ENCODE measurements at regions not wholly inside any gene's neighbourhood (a gene's known extent, or its start where the extent isn't known, plus 50 kb on each side); places are given as distances from the start of the nearest gene placed in this dataset.

DNA sequence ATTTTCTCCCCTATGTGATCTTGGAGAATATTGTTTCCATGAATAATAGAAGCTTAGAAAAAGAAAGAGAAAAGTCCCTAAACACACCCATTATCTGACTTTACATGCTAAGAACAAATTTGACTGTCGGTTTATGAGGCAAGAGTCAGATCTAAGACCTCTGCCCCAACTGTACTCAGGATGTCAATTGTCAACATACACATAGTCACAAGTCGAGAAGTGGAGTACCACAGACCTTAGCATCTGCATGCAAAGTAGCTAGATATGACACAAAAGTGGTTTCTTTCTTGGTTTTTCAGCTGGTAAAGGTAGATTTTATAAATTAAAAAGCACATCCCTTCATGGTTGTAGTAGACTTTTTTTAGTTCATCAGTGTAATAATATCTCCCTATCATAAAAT is 97.2 kb upstream of the DPYD start:
- H3K27ac ChIP-seq = no peak overlapping the region
- H3K9me3 ChIP-seq = no peaks in the 10 kb centered on the region
- TF ChIP-seq RCOR1 (IDR thresholded peaks at IDR 0.05; ENCODE audit: low read depth, low read length) = no peak
- no peak for TF ChIP-seq NR3C1 (IDR thresholded peaks at IDR 0.05)
- TF ChIP-seq KDM1A (IDR thresholded peaks at IDR 0.05; ENCODE audit: low read depth) = no peak
- TF ChIP-seq, protein P1, sequence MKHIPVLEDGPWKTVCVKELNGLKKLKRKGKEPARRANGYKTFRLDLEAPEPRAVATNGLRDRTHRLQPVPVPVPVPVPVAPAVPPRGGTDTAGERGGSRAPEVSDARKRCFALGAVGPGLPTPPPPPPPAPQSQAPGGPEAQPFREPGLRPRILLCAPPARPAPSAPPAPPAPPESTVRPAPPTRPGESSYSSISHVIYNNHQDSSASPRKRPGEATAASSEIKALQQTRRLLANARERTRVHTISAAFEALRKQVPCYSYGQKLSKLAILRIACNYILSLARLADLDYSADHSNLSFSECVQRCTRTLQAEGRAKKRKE (CRISPR knock-in tag; IDR thresholded peaks at IDR 0.05; ENCODE audit: low read depth) = no peak
- TF ChIP-seq, protein P2, sequence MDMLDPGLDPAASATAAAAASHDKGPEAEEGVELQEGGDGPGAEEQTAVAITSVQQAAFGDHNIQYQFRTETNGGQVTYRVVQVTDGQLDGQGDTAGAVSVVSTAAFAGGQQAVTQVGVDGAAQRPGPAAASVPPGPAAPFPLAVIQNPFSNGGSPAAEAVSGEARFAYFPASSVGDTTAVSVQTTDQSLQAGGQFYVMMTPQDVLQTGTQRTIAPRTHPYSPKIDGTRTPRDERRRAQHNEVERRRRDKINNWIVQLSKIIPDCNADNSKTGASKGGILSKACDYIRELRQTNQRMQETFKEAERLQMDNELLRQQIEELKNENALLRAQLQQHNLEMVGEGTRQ (IDR thresholded peaks at IDR 0.05) = no peak
- ChIA-PET CTCF (no interaction called here), POLR2A (no interaction called here)
- H3K4me3 ChIP-seq = no peak overlapping the region
- no peak overlapping the region for H3K4me2 ChIP-seq
- 84% methylated on average over 2 of the region's 2 CpGs for WGBS (ENCODE audit: missing lambda C conversion rate)
- H3K4me1 ChIP-seq = no peaks in the 10 kb centered on the region; the same call in 2 of the 3 replicates
- FAIRE-seq (no peak), ATAC-seq (no peak), DNase-seq (ENCODE audit: low read depth in 1 of 2, low spot score in 1 of 2) (no peak)

DNA sequence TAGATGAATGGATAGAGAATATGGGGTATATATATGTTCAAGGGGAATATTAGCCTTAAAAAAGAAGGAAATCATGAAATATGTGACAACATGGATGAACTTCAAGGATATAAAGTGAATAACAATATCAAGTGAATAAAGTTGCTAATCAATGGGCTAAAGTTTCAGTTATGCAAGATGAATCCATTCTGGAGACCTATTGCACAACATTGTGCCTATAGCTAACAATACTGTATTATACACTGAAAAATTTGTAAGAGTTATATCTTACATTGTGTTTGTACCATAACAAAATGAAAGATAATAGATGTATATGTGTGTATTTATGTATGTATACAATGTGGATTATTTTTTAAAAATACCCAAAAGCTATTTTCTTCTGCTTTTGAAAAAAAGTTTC is 96.3 kb upstream of the DPYD start:
- no peak for FAIRE-seq
- Histone ChIP-seq H3K27ac (no peak overlapping the region), H3K4me3 (no peak overlapping the region), H3K4me2 (no peak overlapping the region), H3K9me3 (no peaks in the 10 kb centered on the region), H3K4me1 (no peaks in the 10 kb centered on the region; the same call in 2 of the 3 replicates)
- ATAC-seq = no peak
- no peak for DNase-seq (ENCODE audit: low read depth in 1 of 2, low spot score in 1 of 2)
- CTCF ChIA-PET = no interaction called here
- POLR2A ChIA-PET = no interaction called here
- TF ChIP-seq CHD4 (IDR thresholded peaks at IDR 0.05; ENCODE audit: borderline replicate concordance) (no peak), CEBPB (IDR thresholded peaks at IDR 0.05) (peak in 1 of 2 experiments; percentile 36; a peak in 1 of 4 replicates)

DNA sequence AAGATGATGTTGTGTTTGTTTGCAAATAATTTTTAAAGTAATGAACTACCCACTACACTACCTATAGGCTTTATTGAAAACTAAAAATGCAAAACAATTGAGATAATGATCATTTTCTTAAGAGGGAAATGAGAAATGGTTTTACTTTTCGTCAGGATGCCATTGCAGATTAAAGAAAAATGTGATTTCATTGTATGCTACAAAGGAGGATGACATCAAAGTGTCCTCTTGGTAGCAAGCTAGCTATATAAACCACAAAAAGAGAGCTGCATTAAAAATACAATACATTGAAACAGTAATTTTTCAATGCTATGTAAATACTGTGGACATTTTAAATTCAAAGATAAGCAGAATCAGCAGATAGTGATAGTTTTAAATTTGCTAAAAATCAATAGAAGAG is 87.5 kb upstream of the DPYD start:
- ChIA-PET POLR2A (no interaction called here), CTCF (interaction anchor here (0.6 kb wide), 1 partner anchor 516 kb away, joined by 3 read pairs; no protein-coding TSS in a partner anchor)
- peaks cover 54% of the 10 kb centered on the region for H3K4me1 ChIP-seq
- FAIRE-seq = no peak
- WGBS (ENCODE audit: missing lambda C conversion rate) = 14% methylated on average over 1 of the region's 1 CpG
- H3K4me3 ChIP-seq = no peak overlapping the region
- peak overlapping the region; percentile 53 to 58; a peak in 5 of 6 replicates for H3K27ac ChIP-seq
- ATAC-seq = no peak
- TF ChIP-seq RARB (CRISPR knock-in tag; IDR thresholded peaks at IDR 0.05) (no peak), EHMT2 (IDR thresholded peaks at IDR 0.05; ENCODE audit: low read depth) (no peak), SMC3 (IDR thresholded peaks at IDR 0.05) (no peak), MAFK (IDR thresholded peaks at IDR 0.05; ENCODE audit: partially characterized antibody) (peak; percentile 45)
- H3K4me2 ChIP-seq = peak overlapping the region; percentile 71
- H3K9me3 ChIP-seq = no peaks in the 10 kb centered on the region
- DNase-seq (ENCODE audit: low read depth in 1 of 2, low spot score in 1 of 2) = no peak

DNA sequence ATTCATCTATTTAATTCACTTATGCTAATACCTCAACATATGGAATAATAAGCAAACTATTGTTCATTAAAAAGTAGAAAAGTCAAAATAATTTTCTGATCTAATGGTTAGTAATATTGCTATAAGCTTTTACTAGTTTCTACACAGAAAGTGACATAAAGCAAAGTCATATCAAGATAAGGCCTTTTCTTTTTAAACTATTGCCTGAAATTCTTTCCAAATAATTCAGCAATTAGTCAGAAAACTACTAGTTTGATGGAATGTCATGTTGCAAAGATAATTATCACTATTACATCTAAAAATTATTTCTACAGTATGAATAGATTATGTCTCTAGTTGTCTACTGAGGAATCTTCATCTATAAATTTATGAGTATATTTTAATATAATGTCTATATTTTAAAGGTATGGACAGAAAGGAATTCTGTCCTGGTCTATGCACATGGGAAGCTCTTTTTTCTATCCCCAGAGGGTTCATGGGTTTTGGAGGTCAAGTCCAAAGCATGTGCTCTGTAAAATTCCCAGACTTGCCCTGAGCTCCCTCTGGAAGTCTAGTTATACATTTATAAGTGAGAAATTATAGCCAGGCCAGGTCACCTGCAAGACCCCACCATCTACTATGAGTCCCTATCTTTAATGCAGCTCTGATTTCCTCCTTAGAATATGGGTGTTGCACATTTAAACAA is 84.6 kb upstream of the DPYD start:
- ATAC-seq (peak in 1 of 2 experiments; percentile 71; a peak in 3 of 6 replicates), FAIRE-seq (peak; percentile 7), DNase-seq (ENCODE audit: low read depth in 1 of 2, low spot score in 1 of 2) (peak; percentile 1 to 42)
- Histone ChIP-seq H3K4me1 (peaks cover 69% of the 10 kb centered on the region), H3K27ac (peak overlapping the region; percentile 46 to 82; a peak in 5 of 6 replicates), H3K4me2 (peak overlapping the region; percentile 77), H3K9me3 (no peaks in the 10 kb centered on the region), H3K4me3 (no peak overlapping the region)
- ChIA-PET CTCF (interaction anchor here (1.3 to 1.5 kb wide), 2 partner anchors 20 to 45 kb away, joined by 3 to 4 read pairs; no protein-coding TSS in a partner anchor), POLR2A (interaction anchor here (0.6 to 1.3 kb wide), 2 partner anchors 85 to 177 kb away, joined by 3 to 4 read pairs; partner anchors contain the start of gene DPYD)
- TF ChIP-seq CHD2 (IDR thresholded peaks at IDR 0.05; ENCODE audit: low read length, partially characterized antibody) (no peak), GATA3 (IDR thresholded peaks at IDR 0.05; ENCODE audit: borderline replicate concordance) (peak; percentile 83; the same call in 1 of the 2 replicates), RNF2 (IDR thresholded peaks at IDR 0.05; ENCODE audit: borderline replicate concordance, low read depth) (no peak), CEBPB (IDR thresholded peaks at IDR 0.05) (peak in 1 of 2 experiments; percentile 13; a peak in 1 of 4 replicates), KDM1A (IDR thresholded peaks at IDR 0.05; ENCODE audit: low read depth) (no peak), CBX8 (IDR thresholded peaks at IDR 0.05) (no peak), HOXB13 (CRISPR knock-in tag; IDR thresholded peaks at IDR 0.05; ENCODE audit: low read depth) (no peak), JUNB (IDR thresholded peaks at IDR 0.05) (0 out of 2 replicates have a peak, but pooled peaks have one; percentile 11)
- TF ChIP-seq, protein P3, sequence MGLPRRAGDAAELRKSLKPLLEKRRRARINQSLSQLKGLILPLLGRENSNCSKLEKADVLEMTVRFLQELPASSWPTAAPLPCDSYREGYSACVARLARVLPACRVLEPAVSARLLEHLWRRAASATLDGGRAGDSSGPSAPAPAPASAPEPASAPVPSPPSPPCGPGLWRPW (IDR thresholded peaks at IDR 0.05) = no peak
- TF ChIP-seq, protein P4, sequence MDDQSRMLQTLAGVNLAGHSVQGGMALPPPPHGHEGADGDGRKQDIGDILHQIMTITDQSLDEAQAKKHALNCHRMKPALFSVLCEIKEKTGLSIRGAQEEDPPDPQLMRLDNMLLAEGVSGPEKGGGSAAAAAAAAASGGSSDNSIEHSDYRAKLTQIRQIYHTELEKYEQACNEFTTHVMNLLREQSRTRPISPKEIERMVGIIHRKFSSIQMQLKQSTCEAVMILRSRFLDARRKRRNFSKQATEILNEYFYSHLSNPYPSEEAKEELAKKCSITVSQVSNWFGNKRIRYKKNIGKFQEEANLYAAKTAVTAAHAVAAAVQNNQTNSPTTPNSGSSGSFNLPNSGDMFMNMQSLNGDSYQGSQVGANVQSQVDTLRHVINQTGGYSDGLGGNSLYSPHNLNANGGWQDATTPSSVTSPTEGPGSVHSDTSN (IDR thresholded peaks at IDR 0.05) = no peak
- TF ChIP-seq, protein P5, sequence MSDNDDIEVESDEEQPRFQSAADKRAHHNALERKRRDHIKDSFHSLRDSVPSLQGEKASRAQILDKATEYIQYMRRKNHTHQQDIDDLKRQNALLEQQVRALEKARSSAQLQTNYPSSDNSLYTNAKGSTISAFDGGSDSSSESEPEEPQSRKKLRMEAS (IDR thresholded peaks at IDR 0.05) = peak; percentile 76
- TF ChIP-seq, protein P6, sequence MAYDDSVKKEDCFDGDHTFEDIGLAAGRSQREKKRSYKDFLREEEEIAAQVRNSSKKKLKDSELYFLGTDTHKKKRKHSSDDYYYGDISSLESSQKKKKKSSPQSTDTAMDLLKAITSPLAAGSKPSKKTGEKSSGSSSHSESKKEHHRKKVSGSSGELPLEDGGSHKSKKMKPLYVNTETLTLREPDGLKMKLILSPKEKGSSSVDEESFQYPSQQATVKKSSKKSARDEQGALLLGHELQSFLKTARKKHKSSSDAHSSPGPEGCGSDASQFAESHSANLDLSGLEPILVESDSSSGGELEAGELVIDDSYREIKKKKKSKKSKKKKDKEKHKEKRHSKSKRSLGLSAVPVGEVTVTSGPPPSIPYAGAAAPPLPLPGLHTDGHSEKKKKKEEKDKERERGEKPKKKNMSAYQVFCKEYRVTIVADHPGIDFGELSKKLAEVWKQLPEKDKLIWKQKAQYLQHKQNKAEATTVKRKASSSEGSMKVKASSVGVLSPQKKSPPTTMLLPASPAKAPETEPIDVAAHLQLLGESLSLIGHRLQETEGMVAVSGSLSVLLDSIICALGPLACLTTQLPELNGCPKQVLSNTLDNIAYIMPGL (CRISPR knock-in tag; IDR thresholded peaks at IDR 0.05; ENCODE audit: borderline replicate concordance) = no peak
